ENCODE measurements at regions not wholly inside any gene's neighbourhood (a gene's known extent, or its start where the extent isn't known, plus 50 kb on each side); places are given as distances from the start of the nearest gene placed in this dataset.

DNA sequence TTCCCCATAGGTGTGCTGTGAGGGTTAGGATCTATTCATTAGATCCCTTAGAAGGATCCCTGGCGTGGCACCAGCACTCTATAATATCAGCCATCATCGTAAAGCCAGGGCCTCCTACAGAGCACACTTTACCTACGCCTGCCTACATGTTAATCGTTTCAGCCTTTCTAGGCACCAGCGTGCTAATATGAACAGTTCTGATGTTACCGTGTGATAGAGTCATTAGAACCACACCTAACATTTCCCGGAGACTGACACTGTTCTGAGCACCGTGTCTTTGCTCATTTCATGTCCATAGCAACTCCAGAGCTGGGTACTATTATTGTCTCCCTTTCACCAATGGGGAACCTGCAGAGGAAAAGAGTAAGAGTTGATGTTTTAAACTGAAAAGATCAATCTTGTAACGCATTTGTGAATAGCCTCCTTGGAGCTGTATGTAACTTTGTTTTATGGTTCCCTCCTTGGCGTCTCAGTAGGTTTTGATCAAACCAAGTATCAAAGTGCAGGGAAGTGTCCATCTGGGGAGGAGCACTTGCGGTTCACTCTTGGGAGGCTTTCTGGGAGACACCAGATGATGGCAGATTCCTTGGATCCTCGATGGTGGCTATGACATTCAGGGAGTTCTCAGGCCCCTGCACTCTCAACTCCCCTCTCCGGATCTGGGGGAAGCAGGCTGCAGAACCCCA is 73.8 kb upstream of the KCNG1 start:
- no peak for DNase-seq (ENCODE audit: low read depth, low spot score)
- Histone ChIP-seq H3K4me1 (ENCODE audit: control insufficient read depth, extremely low read depth, insufficient read depth, low read length) (no peaks in the 10 kb centered on the region), H3K27me3 (ENCODE audit: control insufficient read depth in 2 of 2, insufficient read depth in 2 of 2, low read length in 2 of 2) (peaks cover 16 to 19% of the 10 kb centered on the region in 2 experiments), H3K9me1 (replicated peaks; ENCODE audit: control insufficient read depth, extremely low read depth, insufficient read depth, low read length) (no peaks in the 10 kb centered on the region), H4K20me1 (replicated peaks; ENCODE audit: control insufficient read depth, extremely low read depth, insufficient read depth, low read length) (no peaks in the 10 kb centered on the region), H3K36me3 (ENCODE audit: control insufficient read depth in 2 of 2, extremely low read depth in 1 of 2, insufficient read depth in 2 of 2, low read length in 2 of 2) (no peaks in the 10 kb centered on the region), H3K27ac (ENCODE audit: insufficient read depth, low read depth, low read length) (no peak overlapping the region), H3K9me3 (replicated peaks; ENCODE audit: control insufficient read depth, insufficient read depth, low read length) (no peaks in the 10 kb centered on the region), H2AFZ (ENCODE audit: low read depth, low read length) (no peak overlapping the region), H3K4me2 (ENCODE audit: insufficient read depth, low read length) (no peak overlapping the region), H3K79me2 (ENCODE audit: control insufficient read depth, insufficient read depth, low read length) (no peaks in the 10 kb centered on the region), H3K9ac (replicated peaks; ENCODE audit: extremely low read depth, insufficient read depth, low read length) (no peak overlapping the region), H3K4me3 (replicated peaks in 1 of 3; ENCODE audit: insufficient read depth in 1 of 3, low read depth in 1 of 3, low read length in 3 of 3) (no peak overlapping the region)
- dilution Hi-C loops (cut with MboI; ENCODE audit: extremely low pct_ligation_motif_present, low sequenced_read_pairs), result no loop called here
- POLR2A ChIA-PET, result no interaction called here
- intact Hi-C loops (cut with micrococcal nuclease), result no loop called here
- no TSS peak for BruUV-seq (replicated peaks)
- no peak for FAIRE-seq
- TF ChIP-seq, protein P1, sequence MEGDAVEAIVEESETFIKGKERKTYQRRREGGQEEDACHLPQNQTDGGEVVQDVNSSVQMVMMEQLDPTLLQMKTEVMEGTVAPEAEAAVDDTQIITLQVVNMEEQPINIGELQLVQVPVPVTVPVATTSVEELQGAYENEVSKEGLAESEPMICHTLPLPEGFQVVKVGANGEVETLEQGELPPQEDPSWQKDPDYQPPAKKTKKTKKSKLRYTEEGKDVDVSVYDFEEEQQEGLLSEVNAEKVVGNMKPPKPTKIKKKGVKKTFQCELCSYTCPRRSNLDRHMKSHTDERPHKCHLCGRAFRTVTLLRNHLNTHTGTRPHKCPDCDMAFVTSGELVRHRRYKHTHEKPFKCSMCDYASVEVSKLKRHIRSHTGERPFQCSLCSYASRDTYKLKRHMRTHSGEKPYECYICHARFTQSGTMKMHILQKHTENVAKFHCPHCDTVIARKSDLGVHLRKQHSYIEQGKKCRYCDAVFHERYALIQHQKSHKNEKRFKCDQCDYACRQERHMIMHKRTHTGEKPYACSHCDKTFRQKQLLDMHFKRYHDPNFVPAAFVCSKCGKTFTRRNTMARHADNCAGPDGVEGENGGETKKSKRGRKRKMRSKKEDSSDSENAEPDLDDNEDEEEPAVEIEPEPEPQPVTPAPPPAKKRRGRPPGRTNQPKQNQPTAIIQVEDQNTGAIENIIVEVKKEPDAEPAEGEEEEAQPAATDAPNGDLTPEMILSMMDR (IDR thresholded peaks at IDR 0.05; ENCODE audit: extremely low read depth in 1 of 2, insufficient read depth in 1 of 2, low read depth in 1 of 2, low read length in 2 of 2), result no peak
- TF ChIP-seq POLR2AphosphoS5 (IDR thresholded peaks at IDR 0.05; ENCODE audit: insufficient read depth, low read depth, low read length) (no peak), FOS (IDR thresholded peaks at IDR 0.05; ENCODE audit: borderline replicate concordance, insufficient read depth, low read length) (no peak), JUN (IDR thresholded peaks at IDR 0.05; ENCODE audit: borderline replicate concordance, insufficient read depth, insufficient read length, low read depth) (no peak), POLR2A (IDR thresholded peaks at IDR 0.05; ENCODE audit: low read depth, low read length) (no peak), GATA2 (IDR thresholded peaks at IDR 0.05; ENCODE audit: insufficient read depth, insufficient read length, low read depth, low read length) (no peak), EZH2 (IDR thresholded peaks at IDR 0.05; ENCODE audit: borderline replicate concordance, low read depth, low read length, severe bottlenecking) (no peak), MYC (IDR thresholded peaks at IDR 0.05; ENCODE audit: low read depth, low read length) (no peak)
- TF ChIP-seq, protein P2, sequence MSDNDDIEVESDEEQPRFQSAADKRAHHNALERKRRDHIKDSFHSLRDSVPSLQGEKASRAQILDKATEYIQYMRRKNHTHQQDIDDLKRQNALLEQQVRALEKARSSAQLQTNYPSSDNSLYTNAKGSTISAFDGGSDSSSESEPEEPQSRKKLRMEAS (IDR thresholded peaks at IDR 0.05; ENCODE audit: insufficient read depth, insufficient read length), result no peak
- CTCF ChIA-PET, result no interaction called here
